NB4 (cell line): ENCODE measurements at regions not wholly inside any gene's neighbourhood (a gene's known extent, or its start where the extent isn't known, plus 50 kb on each side); places are given as distances from the start of the nearest gene placed in this dataset.

ENCODE experiments used
- POLR2A ChIP-seq: IDR thresholded peaks from 2 replicates; pipeline ENCODE4 v1.6.1; 2011; ENCODE audit warnings: mild to moderate bottlenecking; ENCODE audit not compliant: insufficient read length; ENCODE audit errors: extremely low read depth
- TF ChIP-seq, protein P1 (sequence below): IDR thresholded peaks from one replicate; pipeline ENCODE4 v1.5.1; 2012; ENCODE audit warnings: low read depth, low read length
- TF ChIP-seq, protein P2 (sequence below): IDR thresholded peaks from 2 replicates; pipeline ENCODE4 v1.6.1; 2011; ENCODE audit warnings: low read depth, low read length

DNA sequence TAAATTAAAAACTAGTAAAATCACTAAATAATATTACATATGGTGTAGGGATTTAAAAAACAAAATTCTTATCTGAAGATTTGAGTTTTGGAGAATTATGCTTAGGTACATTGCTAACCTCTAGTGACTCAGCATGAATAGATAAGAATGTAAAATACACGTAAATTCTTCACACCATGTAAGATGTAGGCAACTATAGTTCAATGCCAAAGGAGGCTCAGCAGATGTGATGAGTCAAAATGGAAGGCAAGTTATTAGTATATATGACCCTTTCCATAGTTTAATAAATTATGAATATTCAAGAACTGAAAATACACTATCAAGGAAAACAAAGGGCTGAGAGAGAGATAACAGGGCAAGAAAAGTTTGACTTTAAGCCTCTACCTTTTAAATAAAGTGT is 79.0 kb downstream of the MRPS30 start:
- TF ChIP-seq, protein P1, sequence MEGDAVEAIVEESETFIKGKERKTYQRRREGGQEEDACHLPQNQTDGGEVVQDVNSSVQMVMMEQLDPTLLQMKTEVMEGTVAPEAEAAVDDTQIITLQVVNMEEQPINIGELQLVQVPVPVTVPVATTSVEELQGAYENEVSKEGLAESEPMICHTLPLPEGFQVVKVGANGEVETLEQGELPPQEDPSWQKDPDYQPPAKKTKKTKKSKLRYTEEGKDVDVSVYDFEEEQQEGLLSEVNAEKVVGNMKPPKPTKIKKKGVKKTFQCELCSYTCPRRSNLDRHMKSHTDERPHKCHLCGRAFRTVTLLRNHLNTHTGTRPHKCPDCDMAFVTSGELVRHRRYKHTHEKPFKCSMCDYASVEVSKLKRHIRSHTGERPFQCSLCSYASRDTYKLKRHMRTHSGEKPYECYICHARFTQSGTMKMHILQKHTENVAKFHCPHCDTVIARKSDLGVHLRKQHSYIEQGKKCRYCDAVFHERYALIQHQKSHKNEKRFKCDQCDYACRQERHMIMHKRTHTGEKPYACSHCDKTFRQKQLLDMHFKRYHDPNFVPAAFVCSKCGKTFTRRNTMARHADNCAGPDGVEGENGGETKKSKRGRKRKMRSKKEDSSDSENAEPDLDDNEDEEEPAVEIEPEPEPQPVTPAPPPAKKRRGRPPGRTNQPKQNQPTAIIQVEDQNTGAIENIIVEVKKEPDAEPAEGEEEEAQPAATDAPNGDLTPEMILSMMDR, result no peak
- no peak for TF ChIP-seq POLR2A
- TF ChIP-seq, protein P2, sequence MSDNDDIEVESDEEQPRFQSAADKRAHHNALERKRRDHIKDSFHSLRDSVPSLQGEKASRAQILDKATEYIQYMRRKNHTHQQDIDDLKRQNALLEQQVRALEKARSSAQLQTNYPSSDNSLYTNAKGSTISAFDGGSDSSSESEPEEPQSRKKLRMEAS, result no peak
